ENCODE measurements at regions not wholly inside any gene's neighbourhood (a gene's known extent, or its start where the extent isn't known, plus 50 kb on each side); places are given as distances from the start of the nearest gene placed in this dataset.

- TF ChIP-seq CTCF (conservative IDR thresholded peaks at IDR 0.05 in 1 of 2, IDR thresholded peaks at IDR 0.05 in 1 of 2; ENCODE audit: low read depth in 1 of 2, low read length in 2 of 2) (no peak), EZH2 (IDR thresholded peaks at IDR 0.05; ENCODE audit: low read length, missing control alignments) (no peak)
- Histone ChIP-seq H3K4me1 (ENCODE audit: control insufficient read depth, extremely low read depth, insufficient read depth, low read length) (no peaks in the 10 kb centered on the region), H3K9ac (ENCODE audit: insufficient read depth, low read length) (no peak overlapping the region), H3K4me3 (replicated peaks in 1 of 4; ENCODE audit: control extremely low read depth in 1 of 4, insufficient read depth in 1 of 4, low read depth in 3 of 4, low read length in 4 of 4) (no peak overlapping the region), H3K9me3 (ENCODE audit: control insufficient read depth, insufficient read depth, low read depth, low read length) (no peaks in the 10 kb centered on the region), H3K27me3 (ENCODE audit: control insufficient read depth, insufficient read depth, low read length) (no peaks in the 10 kb centered on the region), H3K4me2 (ENCODE audit: extremely low read depth, insufficient read depth, low read length) (no peak overlapping the region), H3K79me2 (ENCODE audit: control insufficient read depth, insufficient read depth, low read length) (no peaks in the 10 kb centered on the region), H3K27ac (ENCODE audit: insufficient read depth, low read length) (no peak overlapping the region), H3K36me3 (ENCODE audit: control insufficient read depth, insufficient read depth, low read length) (no peaks in the 10 kb centered on the region), H2AFZ (ENCODE audit: low read length) (no peak overlapping the region), H4K20me1 (ENCODE audit: control insufficient read depth, extremely low read depth, insufficient read depth, low read length) (no peaks in the 10 kb centered on the region)
- no peak for DNase-seq (ENCODE audit: low read depth in 2 of 2)
Observed at GRCh38 chr2:125543968-125544514, 1111.9 kb upstream of the GYPC start.

GRCh38 chr2:125553768-125554167 is 1102.2 kb upstream of the GYPC start:
- Histone ChIP-seq H3K4me3 (replicated peaks in 1 of 4; ENCODE audit: control extremely low read depth in 1 of 4, insufficient read depth in 1 of 4, low read depth in 3 of 4, low read length in 4 of 4) (no peak overlapping the region), H3K36me3 (ENCODE audit: control insufficient read depth, insufficient read depth, low read length) (no peaks in the 10 kb centered on the region), H3K9me3 (ENCODE audit: control insufficient read depth, insufficient read depth, low read depth, low read length) (no peaks in the 10 kb centered on the region), H3K27me3 (ENCODE audit: control insufficient read depth, insufficient read depth, low read length) (no peaks in the 10 kb centered on the region), H2AFZ (ENCODE audit: low read length) (no peak overlapping the region), H3K4me2 (ENCODE audit: extremely low read depth, insufficient read depth, low read length) (no peak overlapping the region), H3K79me2 (ENCODE audit: control insufficient read depth, insufficient read depth, low read length) (no peaks in the 10 kb centered on the region), H3K9ac (ENCODE audit: insufficient read depth, low read length) (no peak overlapping the region), H3K4me1 (ENCODE audit: control insufficient read depth, extremely low read depth, insufficient read depth, low read length) (no peaks in the 10 kb centered on the region), H3K27ac (ENCODE audit: insufficient read depth, low read length) (no peak overlapping the region), H4K20me1 (ENCODE audit: control insufficient read depth, extremely low read depth, insufficient read depth, low read length) (no peaks in the 10 kb centered on the region)
- no peak for DNase-seq (ENCODE audit: low read depth in 2 of 2)
- TF ChIP-seq CTCF (conservative IDR thresholded peaks at IDR 0.05 in 1 of 2, IDR thresholded peaks at IDR 0.05 in 1 of 2; ENCODE audit: low read depth in 1 of 2, low read length in 2 of 2), result no peak
- TF ChIP-seq EZH2 (IDR thresholded peaks at IDR 0.05; ENCODE audit: low read length, missing control alignments), result no peak

DNA sequence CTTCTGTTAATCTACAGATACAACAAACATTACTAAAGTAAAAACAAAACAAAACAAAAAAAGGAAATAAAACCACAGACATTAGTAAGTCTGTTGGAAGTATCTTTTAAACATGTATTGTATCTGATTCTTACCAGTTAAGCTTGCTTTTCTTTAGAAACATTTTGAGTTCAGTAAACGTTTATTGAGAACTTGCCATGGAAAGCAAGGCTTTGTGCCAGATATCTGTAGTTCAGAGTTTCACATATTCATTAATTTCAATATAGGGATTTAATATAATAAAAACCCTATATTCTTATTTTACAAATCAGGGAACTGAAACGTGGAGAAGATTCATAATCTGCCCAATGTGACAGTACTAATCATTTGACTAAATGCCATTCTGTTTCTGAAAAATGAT is 1101.0 kb upstream of the GYPC start:
- Histone ChIP-seq H3K9ac (ENCODE audit: insufficient read depth, low read length) (no peak overlapping the region), H3K79me2 (ENCODE audit: control insufficient read depth, insufficient read depth, low read length) (no peaks in the 10 kb centered on the region), H3K27me3 (ENCODE audit: control insufficient read depth, insufficient read depth, low read length) (no peaks in the 10 kb centered on the region), H3K27ac (ENCODE audit: insufficient read depth, low read length) (no peak overlapping the region), H3K4me1 (ENCODE audit: control insufficient read depth, extremely low read depth, insufficient read depth, low read length) (no peaks in the 10 kb centered on the region), H3K4me3 (replicated peaks in 1 of 4; ENCODE audit: control extremely low read depth in 1 of 4, insufficient read depth in 1 of 4, low read depth in 3 of 4, low read length in 4 of 4) (no peak overlapping the region), H3K36me3 (ENCODE audit: control insufficient read depth, insufficient read depth, low read length) (no peaks in the 10 kb centered on the region), H4K20me1 (ENCODE audit: control insufficient read depth, extremely low read depth, insufficient read depth, low read length) (no peaks in the 10 kb centered on the region), H2AFZ (ENCODE audit: low read length) (no peak overlapping the region), H3K4me2 (ENCODE audit: extremely low read depth, insufficient read depth, low read length) (no peak overlapping the region), H3K9me3 (ENCODE audit: control insufficient read depth, insufficient read depth, low read depth, low read length) (no peaks in the 10 kb centered on the region)
- DNase-seq (ENCODE audit: low read depth in 2 of 2), result no peak
- no peak for TF ChIP-seq EZH2 (IDR thresholded peaks at IDR 0.05; ENCODE audit: low read length, missing control alignments)
- no peak for TF ChIP-seq CTCF (conservative IDR thresholded peaks at IDR 0.05 in 1 of 2, IDR thresholded peaks at IDR 0.05 in 1 of 2; ENCODE audit: low read depth in 1 of 2, low read length in 2 of 2)

Measured in fibroblast of lung (primary cell).